Endothelial cell of umbilical vein (primary cell): ENCODE measurements at regions not wholly inside any gene's neighbourhood (a gene's known extent, or its start where the extent isn't known, plus 50 kb on each side); places are given as distances from the start of the nearest gene placed in this dataset.

ENCODE experiments used
- BruUV-seq: library from RNA; stranded (reverse); fragments of 400-500 nt; replicated peaks from 2 replicates; lab custom pipeline; 2021; lab: Mats Ljungman, UMichigan
- CTCF ChIA-PET: fragments of 300-600, 350-600 bp; sonication (Branson Sonifier 250); formaldehyde crosslinking; loops from one replicate; lab custom pipeline; 2021; ENCODE audit warnings: antibody characterized with exemption, inconsistent platforms; lab: Charles Lee
- POLR2A ChIA-PET: fragments of 300-600, 350-600 bp; sonication (Branson Sonifier 250); formaldehyde crosslinking; loops from one replicate; lab custom pipeline; 2021; ENCODE audit warnings: antibody characterized with exemption, inconsistent platforms; lab: Charles Lee
- DNase-seq: peaks from one replicate; pipeline ENCODE4 v3.0.0-alpha.2; 2011; ENCODE audit warnings: low read depth, low spot score
- FAIRE-seq: peaks from 2 replicates; lab custom pipeline; 2011; peaks lifted over from hg19 to GRCh38; lab: Jason Lieb, UNC
- H2AFZ ChIP-seq: 2 replicates; pipeline ENCODE4 v1.6.0; 2012; ENCODE audit warnings: low read depth, low read length, control low read depth, inconsistent platforms
- H3K27ac ChIP-seq: 2 replicates; pipeline ENCODE4 v1.5.1; 2011; ENCODE audit warnings: low read depth, mild to moderate bottlenecking, control low read depth, low read length, moderate library complexity; ENCODE audit not compliant: insufficient read depth
- H3K27me3 ChIP-seq, 2 experiments: 2 replicates each; pipeline versions ENCODE4 v1.6.0 to v1.6.1; 2011; ENCODE audit warnings: low read length in 2 of 2, mixed read lengths in 1 of 2; ENCODE audit not compliant: control insufficient read depth in 2 of 2, insufficient read depth in 2 of 2
- H3K36me3 ChIP-seq, 2 experiments: 2 replicates in 1 of 2; 3 replicates in 1 of 2; pipeline ENCODE4 v1.5.1; 2011; ENCODE audit warnings: low read length in 2 of 2, mild to moderate bottlenecking in 1 of 2, moderate library complexity in 1 of 2; ENCODE audit not compliant: control insufficient read depth in 2 of 2, insufficient read depth in 2 of 2; ENCODE audit errors: extremely low read depth in 1 of 2
- H3K4me1 ChIP-seq: 3 replicates; pipeline ENCODE4 v1.5.1; 2011; ENCODE audit warnings: mild to moderate bottlenecking, low read length; ENCODE audit not compliant: control insufficient read depth, insufficient read depth; ENCODE audit errors: extremely low read depth
- H3K4me2 ChIP-seq: 2 replicates; pipeline ENCODE4 v1.6.1; 2011; ENCODE audit warnings: low read length, control low read depth, mixed read lengths; ENCODE audit not compliant: insufficient read depth
- H3K4me3 ChIP-seq, 3 experiments: fragments of 200-600 bp in 1 of 3; sonication (generic), shearing (Covaris generic) in 1 of 3; replicated peaks in 1 of 3; 2 replicates each; pipeline ENCODE4 v1.5.1; 2011 to 2016; ENCODE audit warnings: control low read depth in 3 of 3, low read length in 3 of 3, mild to moderate bottlenecking in 2 of 3, inconsistent platforms in 1 of 3, low read depth in 1 of 3, moderate library complexity in 1 of 3; ENCODE audit not compliant: insufficient read depth in 1 of 3
- H3K79me2 ChIP-seq: 2 replicates; pipeline ENCODE4 v1.6.0; 2012; ENCODE audit warnings: low read length, inconsistent platforms; ENCODE audit not compliant: control insufficient read depth, insufficient read depth
- H3K9ac ChIP-seq: replicated peaks from 2 replicates; pipeline ENCODE3; 2011; ENCODE audit warnings: low read length, control low read depth; ENCODE audit not compliant: insufficient read depth; ENCODE audit errors: extremely low read depth
- H3K9me1 ChIP-seq: replicated peaks from 3 replicates; pipeline ENCODE4 v1.6.0; 2011; ENCODE audit warnings: mild to moderate bottlenecking, low read length; ENCODE audit not compliant: control insufficient read depth, insufficient read depth; ENCODE audit errors: extremely low read depth
- H3K9me3 ChIP-seq: replicated peaks from 2 replicates; pipeline ENCODE4 v1.5.1; 2012; ENCODE audit warnings: low read length, inconsistent platforms; ENCODE audit not compliant: control insufficient read depth, insufficient read depth
- H4K20me1 ChIP-seq: replicated peaks from 2 replicates; pipeline ENCODE3; 2011; ENCODE audit warnings: mild to moderate bottlenecking, low read length; ENCODE audit not compliant: control insufficient read depth, insufficient read depth; ENCODE audit errors: extremely low read depth
- CTCF ChIP-seq, 2 donors: IDR thresholded peaks; 1 replicate in 1 of 2; 2 replicates in 1 of 2; pipeline ENCODE4 v1.5.1; 2011; ENCODE audit warnings: low read length in 2 of 2, mild to moderate bottlenecking in 2 of 2, moderate library complexity in 2 of 2, control low read depth in 1 of 2, inconsistent platforms in 1 of 2, low read depth in 1 of 2; ENCODE audit not compliant: insufficient read depth in 1 of 2; ENCODE audit errors: extremely low read depth in 1 of 2
- GATA2 ChIP-seq: IDR thresholded peaks from 2 replicates; pipeline ENCODE4 v1.7.0; 2011; ENCODE audit warnings: low read depth, mild to moderate bottlenecking, moderate library complexity, mixed read lengths, low read length; ENCODE audit not compliant: insufficient read length, insufficient read depth
- JUN ChIP-seq: IDR thresholded peaks from 2 replicates; pipeline ENCODE4 v1.6.1; 2011; ENCODE audit warnings: borderline replicate concordance, low read depth; ENCODE audit not compliant: insufficient read length, insufficient read depth
- MAX ChIP-seq: IDR thresholded peaks from 2 replicates; pipeline ENCODE4 v1.6.1; 2011; ENCODE audit not compliant: insufficient read depth, insufficient read length
- POLR2A ChIP-seq: IDR thresholded peaks from 2 replicates; pipeline ENCODE4 v1.6.1; 2012; ENCODE audit warnings: low read depth, mild to moderate bottlenecking, control low read depth, low read length
- POLR2AphosphoS5 ChIP-seq: IDR thresholded peaks from 2 replicates; pipeline ENCODE4 v1.6.1; 2012; ENCODE audit warnings: low read depth, mild to moderate bottlenecking, control low read depth, low read length, moderate library complexity; ENCODE audit not compliant: insufficient read depth
- dilution Hi-C: fragments of 300-500 bp; cut with MboI; formaldehyde crosslinking; loops from one replicate; pipeline ENCODE4 v1.15.0; 2019; ENCODE audit warnings: low sequenced_read_pairs; ENCODE audit not compliant: extremely low pct_ligation_motif_present
- intact Hi-C: fragments of 100-400 bp; cut with micrococcal nuclease; formaldehyde crosslinking; loops from one replicate; pipeline ENCODE4 v1.10.0; 2022

- Histone ChIP-seq H3K4me2 (no peak overlapping the region), H3K4me1 (no peaks in the 10 kb centered on the region), H3K79me2 (no peaks in the 10 kb centered on the region), H3K27ac (no peak overlapping the region), H2AFZ (no peak overlapping the region), H4K20me1 (no peaks in the 10 kb centered on the region), H3K9me3 (no peaks in the 10 kb centered on the region), H3K27me3 (no peaks in the 10 kb centered on the region), H3K9ac (no peak overlapping the region), H3K9me1 (no peaks in the 10 kb centered on the region), H3K4me3 (no peak overlapping the region), H3K36me3 (no peaks in the 10 kb centered on the region)
- dilution Hi-C loops: no loop called here
- ChIA-PET POLR2A (no interaction called here), CTCF (no interaction called here)
- BruUV-seq: no TSS peak
- DNase-seq: no peak
- TF ChIP-seq CTCF (IDR thresholded peaks at IDR 0.05; ENCODE audit: extremely low read depth in 1 of 2, insufficient read depth in 1 of 2, low read depth in 1 of 2, low read length in 2 of 2) (no peak), GATA2 (no peak), JUN (no peak), POLR2AphosphoS5 (no peak), MAX (no peak)
- intact Hi-C loops: no loop called here
- no peak for FAIRE-seq
Observed at GRCh38 chr11:15867871-15868270, 488.5 kb downstream of the SOX6 start.

GRCh38 chr11:15870911-15871310 is 485.4 kb downstream of the SOX6 start:
- H3K27ac ChIP-seq: no peak overlapping the region
- no peak overlapping the region for H2AFZ ChIP-seq
- no peak overlapping the region for H3K4me2 ChIP-seq
- no peaks in the 10 kb centered on the region for H3K9me1 ChIP-seq
- H3K27me3 ChIP-seq: no peaks in the 10 kb centered on the region
- H3K79me2 ChIP-seq: no peaks in the 10 kb centered on the region
- H3K9ac ChIP-seq: no peak overlapping the region
- intact Hi-C loops (no loop called here), dilution Hi-C loops (no loop called here)
- POLR2A ChIA-PET: no interaction called here
- no peaks in the 10 kb centered on the region for H4K20me1 ChIP-seq
- H3K4me1 ChIP-seq: no peaks in the 10 kb centered on the region
- no peaks in the 10 kb centered on the region for H3K36me3 ChIP-seq
- BruUV-seq: no TSS peak
- TF ChIP-seq GATA2 (no peak), CTCF (IDR thresholded peaks at IDR 0.05; ENCODE audit: extremely low read depth in 1 of 2, insufficient read depth in 1 of 2, low read depth in 1 of 2, low read length in 2 of 2) (no peak), POLR2A (no peak)
- DNase-seq (no peak), FAIRE-seq (no peak)
- no peak overlapping the region for H3K4me3 ChIP-seq
- CTCF ChIA-PET: interaction anchor here (1.0 to 1.2 kb wide), 2 partner anchors 22 to 51 kb away, joined by 3 read pairs; no protein-coding TSS in a partner anchor
- H3K9me3 ChIP-seq: no peaks in the 10 kb centered on the region
